Smooth muscle cell of the brain vasculature (primary cell): ENCODE measurements at regions not wholly inside any gene's neighbourhood (a gene's known extent, or its start where the extent isn't known, plus 50 kb on each side); places are given as distances from the start of the nearest gene placed in this dataset.

ENCODE experiments used
- DNase-seq: peaks from one replicate; pipeline ENCODE4 v3.0.0-alpha.2; 2012; ENCODE audit warnings: low read depth, low spot score

DNA sequence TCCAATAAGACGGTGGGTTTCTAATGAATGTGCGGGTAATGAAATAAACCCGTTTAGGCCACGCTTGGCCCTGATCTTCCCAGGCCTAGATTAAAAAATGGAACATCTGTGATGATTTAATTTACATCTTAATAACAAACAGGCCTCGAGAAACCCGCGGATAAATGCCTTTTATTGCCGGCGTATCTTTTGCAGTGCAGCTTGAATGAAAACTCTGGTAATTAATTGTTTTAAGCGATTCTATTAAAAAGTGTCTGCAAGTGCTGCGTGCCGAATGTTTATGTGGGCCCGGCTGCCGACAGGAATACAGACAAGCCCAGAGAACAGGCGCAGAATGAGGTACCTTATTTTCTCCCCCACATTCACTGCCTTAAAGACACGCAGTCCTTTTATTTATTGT, 420.7 kb downstream of the MN1 start:
- no peak for DNase-seq

DNA sequence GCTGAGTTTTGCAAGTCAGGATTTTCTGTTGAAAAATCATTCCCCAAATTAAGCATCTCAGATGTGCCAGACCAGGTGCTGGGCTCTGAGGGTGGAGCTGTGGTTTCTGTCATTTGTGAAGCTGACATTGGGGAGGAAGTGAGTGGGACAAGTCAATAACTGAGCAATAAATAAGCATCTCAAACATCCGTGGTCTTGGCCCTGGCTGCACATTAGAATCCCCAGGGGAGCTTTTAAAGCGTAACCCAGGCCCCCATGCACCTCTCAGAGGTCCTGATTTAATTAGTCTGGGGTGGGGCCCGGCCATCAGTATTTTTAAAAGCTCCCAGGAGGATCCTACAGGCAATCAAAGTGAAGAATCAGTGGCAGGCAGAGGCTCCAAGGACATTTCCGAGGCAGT, 420.0 kb downstream of the MN1 start:
- no peak for DNase-seq

DNA sequence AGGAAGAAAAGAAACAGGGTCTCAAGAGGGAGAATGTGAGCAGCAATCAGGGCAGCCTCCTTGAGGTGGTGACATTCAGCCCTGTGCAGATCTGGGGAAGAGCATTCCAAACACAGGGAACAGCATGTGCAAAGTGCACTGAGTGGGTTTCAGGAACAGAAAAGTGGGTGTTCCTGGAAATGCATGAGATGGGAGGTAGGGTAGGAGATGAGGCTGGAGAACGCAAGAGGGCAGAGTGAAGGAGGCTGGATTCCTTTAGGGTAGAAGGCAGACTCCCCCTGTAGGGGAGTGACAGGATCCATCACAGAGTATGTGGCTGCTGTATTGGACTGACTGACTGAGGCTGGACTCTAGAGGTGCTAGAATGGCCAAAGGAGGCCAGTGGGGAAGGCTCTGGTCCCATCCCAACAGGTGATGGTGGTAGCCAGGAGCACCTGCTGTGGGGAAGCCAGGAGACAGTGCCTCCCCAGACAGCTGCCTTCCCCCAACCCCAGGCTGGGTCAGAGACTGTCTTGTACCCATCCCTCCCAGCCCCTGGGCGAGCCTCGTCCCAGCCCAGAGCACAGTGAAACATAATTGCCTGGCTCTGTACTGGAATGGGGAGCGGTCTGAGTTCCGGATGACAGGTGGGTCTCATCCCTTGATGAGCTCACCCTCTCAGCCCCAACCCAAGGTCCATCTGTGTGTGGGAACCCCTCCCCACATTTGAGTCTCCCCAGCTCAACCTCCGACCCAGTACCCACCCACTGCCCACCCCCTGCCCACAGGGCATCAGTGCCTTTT, 419.4 kb downstream of the MN1 start:
- no peak for DNase-seq

GRCh38 chr22:27382947-27383346, 418.6 kb downstream of the MN1 start:
- no peak for DNase-seq

GRCh38 chr22:27383896-27384295, 417.7 kb downstream of the MN1 start:
- DNase-seq = no peak

GRCh38 chr22:27385261-27385998, 416.1 kb downstream of the MN1 start:
- DNase-seq = no peak

DNA sequence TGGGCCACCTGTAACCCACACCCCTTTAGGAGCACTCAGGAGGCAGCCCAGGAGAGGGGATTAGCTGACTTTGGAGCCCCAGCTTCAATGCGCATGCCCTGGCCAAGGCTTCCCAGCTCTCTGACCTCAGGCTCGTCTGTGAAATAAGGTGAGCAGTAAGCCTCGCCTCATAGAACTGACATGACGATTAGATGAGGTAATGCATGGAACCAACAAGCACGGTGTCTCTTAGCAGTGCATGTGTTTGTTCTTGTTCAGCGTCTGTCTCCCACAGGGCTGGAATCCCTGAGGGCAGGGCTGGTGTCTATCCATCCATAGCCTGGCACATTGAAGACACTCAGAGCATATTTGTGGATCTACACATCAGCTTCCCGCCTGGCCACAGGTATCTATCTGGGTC, 415.4 kb downstream of the MN1 start:
- DNase-seq = no peak

- DNase-seq = no peak
Measured at GRCh38 chr22:27387561-27387960, 414.0 kb downstream of the MN1 start.

- no peak for DNase-seq
Measured at GRCh38 chr22:27388090-27388600, 413.4 kb downstream of the MN1 start.

DNA sequence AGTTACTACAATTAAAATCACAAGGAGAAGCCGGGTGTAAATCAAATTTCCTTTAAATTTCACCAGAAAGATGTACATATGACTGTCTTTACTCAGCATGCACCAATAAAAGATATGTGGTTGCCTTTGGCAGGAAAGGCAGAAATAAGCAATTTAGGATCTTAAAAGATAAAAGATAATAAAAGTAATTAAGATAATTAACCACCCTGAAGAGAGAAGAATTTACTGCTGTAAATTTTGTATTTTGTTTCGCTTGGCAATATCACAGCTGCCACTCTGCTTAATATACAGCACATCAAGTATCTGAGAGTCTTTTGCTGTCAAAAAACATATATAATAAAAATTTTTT, 411.9 kb downstream of the MN1 start:
- no peak for DNase-seq

GRCh38 chr22:27391092-27391770, 410.3 kb downstream of the MN1 start:
- no peak for DNase-seq

DNA sequence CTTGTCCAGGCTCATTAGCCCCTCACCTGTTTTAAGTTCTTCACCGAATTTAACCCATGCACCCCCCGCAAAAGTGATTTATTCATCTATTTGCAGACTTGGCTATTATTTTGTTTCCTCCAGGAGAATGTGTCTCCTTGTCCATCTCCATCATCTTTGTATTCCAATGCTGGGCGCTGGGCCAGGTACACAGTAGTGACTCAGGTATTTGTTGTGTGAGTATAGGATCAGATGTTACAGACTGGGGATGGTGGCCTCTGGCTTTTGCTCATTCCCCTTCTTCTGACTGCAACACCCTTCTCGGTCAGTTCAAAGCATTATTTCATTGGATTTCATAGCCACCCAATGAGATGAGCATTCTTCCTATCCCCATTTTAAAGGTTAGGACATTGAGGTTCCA, 408.2 kb downstream of the MN1 start:
- no peak for DNase-seq

DNA sequence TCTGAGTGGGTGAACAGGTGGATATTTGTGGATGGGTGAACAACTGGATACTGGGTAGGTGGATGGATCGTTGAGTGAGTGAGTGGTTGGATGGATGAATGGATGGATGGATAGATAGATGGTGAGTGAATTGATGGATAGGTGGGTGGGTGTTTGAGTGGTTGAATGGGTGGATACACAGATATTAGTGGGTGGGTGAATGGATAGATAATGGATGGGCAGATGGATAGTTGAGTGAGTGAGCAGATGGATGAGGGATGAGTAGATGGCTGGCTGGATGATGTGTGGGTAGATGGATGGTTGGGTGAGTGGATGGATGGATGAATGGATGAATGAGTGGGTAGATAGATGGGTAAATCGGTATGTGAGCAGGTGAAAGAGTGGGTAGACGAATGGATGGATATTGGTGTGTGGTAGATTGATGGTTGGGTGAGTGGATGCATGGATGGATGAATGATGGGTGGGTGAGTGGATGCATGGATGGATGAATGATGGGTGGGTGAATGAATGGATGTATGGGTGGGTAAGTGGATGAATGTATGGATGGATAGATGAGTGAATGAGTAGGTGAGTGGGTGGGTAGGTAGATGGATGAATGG, 406.7 kb downstream of the MN1 start:
- no peak for DNase-seq

GRCh38 chr22:27397036-27397953, 404.3 kb downstream of the MN1 start:
- no peak for DNase-seq

- no peak for DNase-seq
Measured at GRCh38 chr22:27397954-27398342, 403.6 kb downstream of the MN1 start.

DNA sequence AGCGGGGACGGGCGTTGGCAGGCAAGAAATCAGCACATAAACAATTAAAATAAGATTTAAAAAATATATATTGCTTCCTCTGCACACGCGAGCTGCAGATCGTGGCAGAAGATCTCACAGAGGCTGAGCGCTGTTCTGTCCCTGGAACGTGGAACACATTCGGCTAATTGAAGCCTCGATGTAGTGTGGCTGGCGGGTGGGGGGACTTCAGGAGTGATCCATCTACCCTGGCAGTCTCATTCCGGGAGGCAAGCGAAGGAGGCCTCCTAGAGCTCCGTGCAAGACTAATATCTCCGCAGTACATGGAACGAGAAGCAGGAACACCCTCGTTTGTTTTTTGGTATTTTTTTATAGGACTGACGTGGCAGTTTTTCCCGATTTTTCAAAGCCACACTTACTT, 402.4 kb downstream of the MN1 start:
- no peak for DNase-seq

GRCh38 chr22:27400811-27401210, 400.7 kb downstream of the MN1 start:
- no peak for DNase-seq

GRCh38 chr22:27401321-27401720, 400.2 kb downstream of the MN1 start:
- no peak for DNase-seq

- DNase-seq = no peak
Measured at GRCh38 chr22:27404441-27404840, 397.1 kb downstream of the MN1 start.

DNA sequence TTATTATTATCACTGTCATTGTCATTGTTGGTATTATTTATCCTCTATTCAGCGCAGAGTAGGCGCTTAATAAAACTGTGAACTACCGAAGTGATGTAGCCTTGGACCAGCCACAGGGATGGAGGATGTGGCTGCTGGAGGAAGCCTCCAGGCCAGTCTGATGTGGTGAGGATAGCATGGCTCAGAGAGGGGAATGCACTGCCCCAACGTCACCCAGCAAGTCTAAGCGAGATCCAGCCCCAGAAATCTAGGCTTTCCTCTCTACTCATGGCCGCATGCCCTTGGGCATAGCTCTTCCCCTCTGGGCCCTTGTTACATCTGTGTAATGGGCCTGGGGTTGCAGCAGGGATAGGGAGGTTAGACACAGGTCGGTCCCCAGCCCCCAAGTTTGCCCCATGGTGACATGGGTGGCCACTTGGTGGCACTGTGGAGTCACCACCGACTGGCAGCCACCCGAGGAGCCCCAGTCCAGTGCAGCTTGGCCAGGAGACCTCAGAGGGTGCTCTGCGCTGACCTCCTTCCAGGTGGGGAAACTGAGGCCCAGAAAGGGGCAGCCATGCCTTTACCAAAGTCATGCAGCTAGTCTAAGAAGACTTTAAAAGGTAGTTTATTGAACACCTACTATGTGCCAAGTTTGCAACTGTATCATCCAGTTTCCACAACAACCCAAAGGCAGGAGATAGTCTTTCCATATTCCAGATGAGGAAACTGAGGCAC, 395.7 kb downstream of the MN1 start:
- no peak for DNase-seq
